ENCODE measurements at regions not wholly inside any gene's neighbourhood (a gene's known extent, or its start where the extent isn't known, plus 50 kb on each side); places are given as distances from the start of the nearest gene placed in this dataset.

- no peaks in the 10 kb centered on the region for H3K9me3 ChIP-seq (replicated peaks; ENCODE audit: low read length)
- H3K9ac ChIP-seq (ENCODE audit: low read depth, low read length) = no peak overlapping the region
- H3K4me2 ChIP-seq (ENCODE audit: low read length) = no peak overlapping the region
- no peak overlapping the region for H3K4me3 ChIP-seq (ENCODE audit: low read length)
- H3K27me3 ChIP-seq (ENCODE audit: control insufficient read depth, insufficient read depth, low read length) = peaks cover 63% of the 10 kb centered on the region
- H3K36me3 ChIP-seq (ENCODE audit: insufficient read depth, low read length) = no peaks in the 10 kb centered on the region
- H3K4me1 ChIP-seq (ENCODE audit: control insufficient read depth, insufficient read depth, low read length) = no peaks in the 10 kb centered on the region
These were observed 85.8 kb upstream of the RASGRP1 start for GRCh38 chr15:38650384-38650783.

GRCh38 chr15:38650936-38651327 lies 86.3 kb upstream of the RASGRP1 start:
- H3K9ac ChIP-seq (ENCODE audit: low read depth, low read length) = no peak overlapping the region
- H3K27me3 ChIP-seq (ENCODE audit: control insufficient read depth, insufficient read depth, low read length) = peaks cover 68% of the 10 kb centered on the region
- H3K36me3 ChIP-seq (ENCODE audit: insufficient read depth, low read length) = no peaks in the 10 kb centered on the region
- H3K4me1 ChIP-seq (ENCODE audit: control insufficient read depth, insufficient read depth, low read length) = no peaks in the 10 kb centered on the region
- no peak overlapping the region for H3K4me2 ChIP-seq (ENCODE audit: low read length)
- no peak overlapping the region for H3K4me3 ChIP-seq (ENCODE audit: low read length)
- no peaks in the 10 kb centered on the region for H3K9me3 ChIP-seq (replicated peaks; ENCODE audit: low read length)

- no peaks in the 10 kb centered on the region for H3K36me3 ChIP-seq (ENCODE audit: insufficient read depth, low read length)
- no peaks in the 10 kb centered on the region for H3K4me1 ChIP-seq (ENCODE audit: control insufficient read depth, insufficient read depth, low read length)
- no peak overlapping the region for H3K4me2 ChIP-seq (ENCODE audit: low read length)
- H3K9ac ChIP-seq (ENCODE audit: low read depth, low read length) = no peak overlapping the region
- H3K27me3 ChIP-seq (ENCODE audit: control insufficient read depth, insufficient read depth, low read length) = peaks cover 72% of the 10 kb centered on the region
- H3K9me3 ChIP-seq (replicated peaks; ENCODE audit: low read length) = no peaks in the 10 kb centered on the region
- no peak overlapping the region for H3K4me3 ChIP-seq (ENCODE audit: low read length)
These were observed 86.9 kb upstream of the RASGRP1 start for GRCh38 chr15:38651328-38652038.

- Histone ChIP-seq H3K36me3 (ENCODE audit: insufficient read depth, low read length) (no peaks in the 10 kb centered on the region), H3K27me3 (ENCODE audit: control insufficient read depth, insufficient read depth, low read length) (peaks cover 71% of the 10 kb centered on the region), H3K4me1 (ENCODE audit: control insufficient read depth, insufficient read depth, low read length) (no peaks in the 10 kb centered on the region), H3K9me3 (replicated peaks; ENCODE audit: low read length) (no peaks in the 10 kb centered on the region), H3K4me2 (ENCODE audit: low read length) (no peak overlapping the region), H3K9ac (ENCODE audit: low read depth, low read length) (no peak overlapping the region), H3K4me3 (ENCODE audit: low read length) (no peak overlapping the region)
These were observed 87.7 kb upstream of the RASGRP1 start for GRCh38 chr15:38652183-38652794.

GRCh38 chr15:38652998-38653397 lies 88.4 kb upstream of the RASGRP1 start:
- H3K4me3 ChIP-seq (ENCODE audit: low read length) = no peak overlapping the region
- no peaks in the 10 kb centered on the region for H3K36me3 ChIP-seq (ENCODE audit: insufficient read depth, low read length)
- no peaks in the 10 kb centered on the region for H3K4me1 ChIP-seq (ENCODE audit: control insufficient read depth, insufficient read depth, low read length)
- peaks cover 75% of the 10 kb centered on the region for H3K27me3 ChIP-seq (ENCODE audit: control insufficient read depth, insufficient read depth, low read length)
- no peak overlapping the region for H3K4me2 ChIP-seq (ENCODE audit: low read length)
- no peak overlapping the region for H3K9ac ChIP-seq (ENCODE audit: low read depth, low read length)
- no peaks in the 10 kb centered on the region for H3K9me3 ChIP-seq (replicated peaks; ENCODE audit: low read length)

GRCh38 chr15:38658431-38658830 lies 93.8 kb upstream of the RASGRP1 start:
- Histone ChIP-seq H3K36me3 (ENCODE audit: insufficient read depth, low read length) (no peaks in the 10 kb centered on the region), H3K4me2 (ENCODE audit: low read length) (no peak overlapping the region), H3K27me3 (ENCODE audit: control insufficient read depth, insufficient read depth, low read length) (peaks cover 47% of the 10 kb centered on the region), H3K4me3 (ENCODE audit: low read length) (no peak overlapping the region), H3K9ac (ENCODE audit: low read depth, low read length) (no peak overlapping the region), H3K4me1 (ENCODE audit: control insufficient read depth, insufficient read depth, low read length) (no peaks in the 10 kb centered on the region), H3K9me3 (replicated peaks; ENCODE audit: low read length) (no peaks in the 10 kb centered on the region)

GRCh38 chr15:38660738-38661137 lies 96.1 kb upstream of the RASGRP1 start:
- H3K4me2 ChIP-seq (ENCODE audit: low read length) = no peak overlapping the region
- H3K4me1 ChIP-seq (ENCODE audit: control insufficient read depth, insufficient read depth, low read length) = no peaks in the 10 kb centered on the region
- no peaks in the 10 kb centered on the region for H3K36me3 ChIP-seq (ENCODE audit: insufficient read depth, low read length)
- H3K27me3 ChIP-seq (ENCODE audit: control insufficient read depth, insufficient read depth, low read length) = peaks cover 59% of the 10 kb centered on the region
- no peak overlapping the region for H3K9ac ChIP-seq (ENCODE audit: low read depth, low read length)
- no peaks in the 10 kb centered on the region for H3K9me3 ChIP-seq (replicated peaks; ENCODE audit: low read length)
- no peak overlapping the region for H3K4me3 ChIP-seq (ENCODE audit: low read length)

GRCh38 chr15:38662033-38662802 lies 97.6 kb upstream of the RASGRP1 start:
- H3K4me3 ChIP-seq (ENCODE audit: low read length) = no peak overlapping the region
- no peak overlapping the region for H3K9ac ChIP-seq (ENCODE audit: low read depth, low read length)
- no peaks in the 10 kb centered on the region for H3K36me3 ChIP-seq (ENCODE audit: insufficient read depth, low read length)
- H3K27me3 ChIP-seq (ENCODE audit: control insufficient read depth, insufficient read depth, low read length) = peaks cover 65% of the 10 kb centered on the region
- no peaks in the 10 kb centered on the region for H3K4me1 ChIP-seq (ENCODE audit: control insufficient read depth, insufficient read depth, low read length)
- no peaks in the 10 kb centered on the region for H3K9me3 ChIP-seq (replicated peaks; ENCODE audit: low read length)
- H3K4me2 ChIP-seq (ENCODE audit: low read length) = no peak overlapping the region

GRCh38 chr15:38662805-38663204 lies 98.2 kb upstream of the RASGRP1 start:
- Histone ChIP-seq H3K27me3 (ENCODE audit: control insufficient read depth, insufficient read depth, low read length) (peaks cover 64% of the 10 kb centered on the region), H3K9me3 (replicated peaks; ENCODE audit: low read length) (no peaks in the 10 kb centered on the region), H3K4me1 (ENCODE audit: control insufficient read depth, insufficient read depth, low read length) (no peaks in the 10 kb centered on the region), H3K4me3 (ENCODE audit: low read length) (no peak overlapping the region), H3K9ac (ENCODE audit: low read depth, low read length) (no peak overlapping the region), H3K4me2 (ENCODE audit: low read length) (no peak overlapping the region), H3K36me3 (ENCODE audit: insufficient read depth, low read length) (no peaks in the 10 kb centered on the region)

- no peaks in the 10 kb centered on the region for H3K36me3 ChIP-seq (ENCODE audit: insufficient read depth, low read length)
- no peak overlapping the region for H3K9ac ChIP-seq (ENCODE audit: low read depth, low read length)
- peaks cover 72% of the 10 kb centered on the region for H3K27me3 ChIP-seq (ENCODE audit: control insufficient read depth, insufficient read depth, low read length)
- no peak overlapping the region for H3K4me2 ChIP-seq (ENCODE audit: low read length)
- H3K9me3 ChIP-seq (replicated peaks; ENCODE audit: low read length) = no peaks in the 10 kb centered on the region
- H3K4me3 ChIP-seq (ENCODE audit: low read length) = no peak overlapping the region
- no peaks in the 10 kb centered on the region for H3K4me1 ChIP-seq (ENCODE audit: control insufficient read depth, insufficient read depth, low read length)
These were observed 101.1 kb upstream of the RASGRP1 start for GRCh38 chr15:38665586-38666305.

GRCh38 chr15:38666865-38667510 lies 102.4 kb upstream of the RASGRP1 start:
- Histone ChIP-seq H3K4me3 (ENCODE audit: low read length) (no peak overlapping the region), H3K27me3 (ENCODE audit: control insufficient read depth, insufficient read depth, low read length) (peaks cover 75% of the 10 kb centered on the region), H3K4me1 (ENCODE audit: control insufficient read depth, insufficient read depth, low read length) (no peaks in the 10 kb centered on the region), H3K9ac (ENCODE audit: low read depth, low read length) (no peak overlapping the region), H3K9me3 (replicated peaks; ENCODE audit: low read length) (no peaks in the 10 kb centered on the region), H3K36me3 (ENCODE audit: insufficient read depth, low read length) (no peaks in the 10 kb centered on the region), H3K4me2 (ENCODE audit: low read length) (no peak overlapping the region)

All from skeletal muscle satellite cell (primary cell).